ENCODE measurements at regions not wholly inside any gene's neighbourhood (a gene's known extent, or its start where the extent isn't known, plus 50 kb on each side); places are given as distances from the start of the nearest gene placed in this dataset.

DNA sequence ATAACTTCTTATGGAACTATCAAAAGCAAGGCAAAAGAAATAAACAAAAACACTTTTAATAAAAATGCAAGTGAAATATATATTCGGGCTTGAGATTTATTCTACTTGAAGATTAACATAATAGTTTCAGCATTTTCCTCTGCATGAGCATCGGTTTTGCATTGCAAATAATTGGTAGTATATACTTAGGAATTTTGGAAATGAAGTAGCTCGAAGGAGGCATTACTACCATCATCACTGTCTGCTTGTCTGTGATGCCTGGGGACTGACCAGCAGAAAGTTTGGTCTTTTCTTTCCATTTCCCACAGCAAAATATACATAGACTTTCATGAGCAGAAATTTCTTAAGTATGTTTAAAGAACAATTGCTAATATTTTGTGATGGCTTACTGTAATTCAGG, 570.7 kb downstream of the HTR1B start:
- intact Hi-C loops (cut with micrococcal nuclease; ENCODE audit: unreplicated experiment) = no loop called here
- ChIA-PET CTCF (no interaction called here), POLR2A (ENCODE audit: unreplicated experiment) (no interaction called here)
- H3K27me3 ChIP-seq (ENCODE audit: insufficient read depth, low read depth) = no peaks in the 10 kb centered on the region
- no peak overlapping the region for H3K4me2 ChIP-seq
- H3K4me3 ChIP-seq = no peak overlapping the region
- H3K4me1 ChIP-seq (replicated peaks; ENCODE audit: insufficient read depth) = no peaks in the 10 kb centered on the region
- H4K20me1 ChIP-seq (ENCODE audit: insufficient read depth) = no peaks in the 10 kb centered on the region
- no peaks in the 10 kb centered on the region for H3K79me2 ChIP-seq (ENCODE audit: low read depth)
- DNase-seq = no peak
- BruUV-seq (replicated peaks) = no TSS peak
- no peak overlapping the region for H3K27ac ChIP-seq
- no peaks in the 10 kb centered on the region for H3K9me2 ChIP-seq (ENCODE audit: insufficient read depth)
- no peaks in the 10 kb centered on the region for H3F3A ChIP-seq (ENCODE audit: insufficient read depth, low read depth)
- H3K36me3 ChIP-seq (ENCODE audit: low read depth) = no peaks in the 10 kb centered on the region
- H2AFZ ChIP-seq = no peak overlapping the region
- H3K9me3 ChIP-seq (ENCODE audit: insufficient read depth, low read depth) = no peaks in the 10 kb centered on the region
- no peak for TF ChIP-seq EZH2 (IDR thresholded peaks at IDR 0.05; ENCODE audit: low read depth)
- TF ChIP-seq, protein P1, sequence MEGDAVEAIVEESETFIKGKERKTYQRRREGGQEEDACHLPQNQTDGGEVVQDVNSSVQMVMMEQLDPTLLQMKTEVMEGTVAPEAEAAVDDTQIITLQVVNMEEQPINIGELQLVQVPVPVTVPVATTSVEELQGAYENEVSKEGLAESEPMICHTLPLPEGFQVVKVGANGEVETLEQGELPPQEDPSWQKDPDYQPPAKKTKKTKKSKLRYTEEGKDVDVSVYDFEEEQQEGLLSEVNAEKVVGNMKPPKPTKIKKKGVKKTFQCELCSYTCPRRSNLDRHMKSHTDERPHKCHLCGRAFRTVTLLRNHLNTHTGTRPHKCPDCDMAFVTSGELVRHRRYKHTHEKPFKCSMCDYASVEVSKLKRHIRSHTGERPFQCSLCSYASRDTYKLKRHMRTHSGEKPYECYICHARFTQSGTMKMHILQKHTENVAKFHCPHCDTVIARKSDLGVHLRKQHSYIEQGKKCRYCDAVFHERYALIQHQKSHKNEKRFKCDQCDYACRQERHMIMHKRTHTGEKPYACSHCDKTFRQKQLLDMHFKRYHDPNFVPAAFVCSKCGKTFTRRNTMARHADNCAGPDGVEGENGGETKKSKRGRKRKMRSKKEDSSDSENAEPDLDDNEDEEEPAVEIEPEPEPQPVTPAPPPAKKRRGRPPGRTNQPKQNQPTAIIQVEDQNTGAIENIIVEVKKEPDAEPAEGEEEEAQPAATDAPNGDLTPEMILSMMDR (conservative IDR thresholded peaks at IDR 0.05) = no peak

GRCh38 chr6:76888351-76888750, 574.9 kb downstream of the HTR1B start:
- intact Hi-C loops (cut with micrococcal nuclease; ENCODE audit: unreplicated experiment) = no loop called here
- Histone ChIP-seq H4K20me1 (ENCODE audit: insufficient read depth) (no peaks in the 10 kb centered on the region), H2AFZ (no peak overlapping the region), H3K79me2 (ENCODE audit: low read depth) (no peaks in the 10 kb centered on the region), H3F3A (ENCODE audit: insufficient read depth, low read depth) (no peaks in the 10 kb centered on the region), H3K9me3 (ENCODE audit: insufficient read depth, low read depth) (no peaks in the 10 kb centered on the region), H3K4me2 (no peak overlapping the region), H3K27ac (no peak overlapping the region), H3K4me1 (replicated peaks; ENCODE audit: insufficient read depth) (no peaks in the 10 kb centered on the region), H3K36me3 (ENCODE audit: low read depth) (no peaks in the 10 kb centered on the region), H3K4me3 (no peak overlapping the region), H3K9me2 (ENCODE audit: insufficient read depth) (no peaks in the 10 kb centered on the region), H3K27me3 (ENCODE audit: insufficient read depth, low read depth) (no peaks in the 10 kb centered on the region)
- ChIA-PET POLR2A (ENCODE audit: unreplicated experiment) (interaction anchor here (0.7 kb wide), 1 partner anchor 935 kb away, joined by 4 read pairs; no protein-coding TSS in a partner anchor), CTCF (no interaction called here)
- DNase-seq = no peak
- no TSS peak for BruUV-seq (replicated peaks)
- TF ChIP-seq EZH2 (IDR thresholded peaks at IDR 0.05; ENCODE audit: low read depth) = no peak
- TF ChIP-seq, protein P1 (conservative IDR thresholded peaks at IDR 0.05) = no peak

DNA sequence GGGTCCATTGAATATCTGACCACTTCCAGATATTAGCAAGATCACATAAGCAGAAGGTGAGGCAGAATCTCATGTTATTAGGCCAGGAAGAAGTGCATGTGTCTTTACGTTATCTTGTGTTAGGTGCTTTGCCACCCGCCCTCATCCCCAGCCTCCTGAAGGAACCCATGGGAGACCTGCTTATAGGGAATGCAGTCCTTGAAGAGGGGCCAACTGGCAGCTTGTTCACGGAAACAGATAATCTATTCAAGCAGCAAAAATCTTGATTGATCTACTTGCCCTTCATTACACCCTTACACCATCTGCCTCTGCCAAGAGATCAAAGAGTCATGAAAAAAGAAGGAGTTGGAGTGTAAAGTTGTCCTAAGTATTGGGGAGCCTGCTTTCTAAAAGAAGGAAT, 576.4 kb downstream of the HTR1B start:
- intact Hi-C loops (cut with micrococcal nuclease; ENCODE audit: unreplicated experiment) = no loop called here
- TF ChIP-seq EZH2 (IDR thresholded peaks at IDR 0.05; ENCODE audit: low read depth) = no peak
- TF ChIP-seq, protein P1 (conservative IDR thresholded peaks at IDR 0.05) = no peak
- no TSS peak for BruUV-seq (replicated peaks)

More for the DNA sequence above, 576.4 kb downstream of the HTR1B start:
- H3K9me2 ChIP-seq (ENCODE audit: insufficient read depth) = no peaks in the 10 kb centered on the region
- DNase-seq = no peak
- no peak overlapping the region for H3K4me2 ChIP-seq
- ChIA-PET POLR2A (ENCODE audit: unreplicated experiment) (no interaction called here), CTCF (no interaction called here)
- no peaks in the 10 kb centered on the region for H4K20me1 ChIP-seq (ENCODE audit: insufficient read depth)
- no peaks in the 10 kb centered on the region for H3K79me2 ChIP-seq (ENCODE audit: low read depth)
- no peaks in the 10 kb centered on the region for H3K27me3 ChIP-seq (ENCODE audit: insufficient read depth, low read depth)
- H3F3A ChIP-seq (ENCODE audit: insufficient read depth, low read depth) = no peaks in the 10 kb centered on the region
- H3K9me3 ChIP-seq (ENCODE audit: insufficient read depth, low read depth) = no peaks in the 10 kb centered on the region
- H3K4me1 ChIP-seq (replicated peaks; ENCODE audit: insufficient read depth) = no peaks in the 10 kb centered on the region
- H3K4me3 ChIP-seq = no peak overlapping the region
- no peaks in the 10 kb centered on the region for H3K36me3 ChIP-seq (ENCODE audit: low read depth)
- H2AFZ ChIP-seq = no peak overlapping the region
- H3K27ac ChIP-seq = no peak overlapping the region
